Right lobe of liver (tissue), 6 donors: ENCODE measurements at regions not wholly inside any gene's neighbourhood (a gene's known extent, or its start where the extent isn't known, plus 50 kb on each side); places are given as distances from the start of the nearest gene placed in this dataset.

Source experiments
- ATAC-seq, 4 donors: fragments of 200-7000 bp; cut with Tn5 transposase; one replicate each; pipeline ENCODE4 v1.9.1; 2020; ENCODE audit warnings: mild to moderate bottlenecking in 4 of 4, moderate library complexity in 4 of 4
- DNase-seq, 3 donors: peaks; one replicate each; pipeline ENCODE4 v3.0.0-alpha.2; 2020
- H3K27ac ChIP-seq, 3 donors: fragments of 200-600 bp; one replicate each; pipeline ENCODE4 v1.8.0; 2022
- H3K27me3 ChIP-seq, 2 donors: fragments of 200-600 bp; one replicate each; pipeline ENCODE4 v1.8.0; 2022
- H3K36me3 ChIP-seq, 4 donors: fragments of 200-600 bp; sonication (generic) in 1 of 4; one replicate each; pipeline versions ENCODE4 v1.5.1 to v1.8.0; 2017 to 2022; ENCODE audit warnings: control low read depth in 1 of 4
- H3K4me1 ChIP-seq, 4 donors: fragments of 200-600 bp; sonication (generic) in 1 of 4; one replicate each; pipeline versions ENCODE4 v1.5.1 to v1.8.0; 2017 to 2022; ENCODE audit warnings: control low read depth in 1 of 4
- H3K4me3 ChIP-seq, 3 donors: fragments of 200-600 bp; one replicate each; pipeline ENCODE4 v1.8.0; 2022
- H3K9me3 ChIP-seq, 4 donors: fragments of 200-600 bp; sonication (generic) in 1 of 4; one replicate each; pipeline versions ENCODE4 v1.5.1 to v1.8.0; 2017 to 2022; ENCODE audit warnings: control low read depth in 1 of 4
- POLR2A ChIP-seq: fragments of 450-650 bp; IDR thresholded peaks from one replicate; pipeline ENCODE4 v1.6.1; 2017; ENCODE audit warnings: antibody characterized with exemption, mild to moderate bottlenecking
- WGBS: methylation state at CpG from one replicate; pipeline ENCODE4 v1.1.6; 2018; ENCODE audit warnings: low coverage, low lambda C conversion rate; ENCODE audit not compliant: insufficient coverage; ENCODE audit errors: missing lambda C conversion rate; 5-methylcytosine and 5-hydroxymethylcytosine counted together
- intact Hi-C, 2 donors: fragments of 100-400 bp; cut with DNase I; formaldehyde crosslinking; loops; one replicate each; pipeline versions ENCODE4 v1.11.2 to v1.14.1; 2022
- TF ChIP-seq, protein P1 (sequence below), 4 donors: fragments of 200-600 bp in 3 of 4; fragments of 450-650 bp in 1 of 4; IDR thresholded peaks; one replicate each; pipeline versions ENCODE4 v1.5.1 to v1.8.0; 2016 to 2022; ENCODE audit warnings: antibody characterized with exemption in 4 of 4, mild to moderate bottlenecking in 2 of 4
- donor health status: DM: no; HTN: yes; CAD: no.
- donor health status: DM: no; HTN: no; CAD: no.
- donor health status: DM: no; HTN: no; CAD: no.
- donor health status: DM: no; HTN: yes; CAD: no.
- donor health status: DM: no; HTN: yes; CAD: no.

DNA sequence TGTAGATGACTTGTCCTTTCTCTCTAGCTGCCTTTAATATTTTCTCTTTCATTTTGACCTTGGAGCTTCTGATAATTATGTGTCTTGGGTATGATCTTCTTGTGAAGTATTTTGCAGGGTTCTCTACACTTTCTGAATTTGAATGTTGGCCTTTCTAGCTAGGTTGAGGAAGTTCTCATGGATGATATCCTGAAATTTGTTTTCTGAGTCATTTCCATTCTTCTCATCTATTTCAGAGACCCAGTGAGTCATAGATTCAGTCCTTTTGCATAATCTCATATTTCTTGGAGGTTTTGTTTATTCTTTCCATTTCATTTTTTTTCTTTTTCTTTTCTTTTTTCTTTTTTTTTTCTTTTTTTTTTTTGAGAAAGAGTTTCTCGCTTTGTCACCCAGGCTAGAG, 585.7 kb upstream of the PABPC4L start:
- Histone ChIP-seq H3K4me1 (no peaks in the 10 kb centered on the region), H3K4me3 (no peak overlapping the region), H3K9me3 (no peaks in the 10 kb centered on the region), H3K27ac (no peak overlapping the region), H3K36me3 (no peaks in the 10 kb centered on the region), H3K27me3 (no peaks in the 10 kb centered on the region)
- ATAC-seq (no peak), DNase-seq (no peak)
- TF ChIP-seq, protein P1, sequence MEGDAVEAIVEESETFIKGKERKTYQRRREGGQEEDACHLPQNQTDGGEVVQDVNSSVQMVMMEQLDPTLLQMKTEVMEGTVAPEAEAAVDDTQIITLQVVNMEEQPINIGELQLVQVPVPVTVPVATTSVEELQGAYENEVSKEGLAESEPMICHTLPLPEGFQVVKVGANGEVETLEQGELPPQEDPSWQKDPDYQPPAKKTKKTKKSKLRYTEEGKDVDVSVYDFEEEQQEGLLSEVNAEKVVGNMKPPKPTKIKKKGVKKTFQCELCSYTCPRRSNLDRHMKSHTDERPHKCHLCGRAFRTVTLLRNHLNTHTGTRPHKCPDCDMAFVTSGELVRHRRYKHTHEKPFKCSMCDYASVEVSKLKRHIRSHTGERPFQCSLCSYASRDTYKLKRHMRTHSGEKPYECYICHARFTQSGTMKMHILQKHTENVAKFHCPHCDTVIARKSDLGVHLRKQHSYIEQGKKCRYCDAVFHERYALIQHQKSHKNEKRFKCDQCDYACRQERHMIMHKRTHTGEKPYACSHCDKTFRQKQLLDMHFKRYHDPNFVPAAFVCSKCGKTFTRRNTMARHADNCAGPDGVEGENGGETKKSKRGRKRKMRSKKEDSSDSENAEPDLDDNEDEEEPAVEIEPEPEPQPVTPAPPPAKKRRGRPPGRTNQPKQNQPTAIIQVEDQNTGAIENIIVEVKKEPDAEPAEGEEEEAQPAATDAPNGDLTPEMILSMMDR (IDR thresholded peaks at IDR 0.05), result no peak
- no peak for TF ChIP-seq POLR2A
- 60% methylated on average over 1 of the region's 1 CpG for WGBS
- intact Hi-C loops, result no loop called here

DNA sequence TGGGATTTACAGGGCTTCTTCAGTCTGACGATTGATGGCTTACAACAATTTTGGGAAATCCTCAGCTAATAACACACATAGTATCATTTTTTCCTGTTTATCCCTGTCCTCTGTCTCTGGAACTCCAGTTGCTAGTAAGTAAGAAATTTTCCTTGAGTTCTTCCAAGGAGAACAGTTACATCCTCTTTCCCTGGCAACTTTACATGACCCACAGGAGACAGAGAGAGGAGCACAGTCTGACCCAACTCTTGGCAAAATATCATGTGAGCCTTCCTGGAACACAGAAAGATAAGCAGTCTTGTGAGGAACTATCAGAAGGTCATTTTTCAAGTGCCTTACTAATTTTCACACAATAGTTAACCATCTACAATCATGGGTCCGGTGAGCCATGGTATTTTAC, 578.7 kb upstream of the PABPC4L start:
- no peaks in the 10 kb centered on the region for H3K27me3 ChIP-seq
- no peaks in the 10 kb centered on the region for H3K36me3 ChIP-seq
- TF ChIP-seq, protein P1 (IDR thresholded peaks at IDR 0.05), result no peak
- WGBS, result 51% methylated on average over 2 of the region's 2 CpGs
- ATAC-seq (peak; percentile 25 to 67 (median 50)), DNase-seq (no peak)
- no peak overlapping the region for H3K27ac ChIP-seq
- intact Hi-C loops, result no loop called here
- no peaks in the 10 kb centered on the region for H3K4me1 ChIP-seq
- H3K4me3 ChIP-seq, result no peak overlapping the region
- H3K9me3 ChIP-seq, result no peaks in the 10 kb centered on the region

DNA sequence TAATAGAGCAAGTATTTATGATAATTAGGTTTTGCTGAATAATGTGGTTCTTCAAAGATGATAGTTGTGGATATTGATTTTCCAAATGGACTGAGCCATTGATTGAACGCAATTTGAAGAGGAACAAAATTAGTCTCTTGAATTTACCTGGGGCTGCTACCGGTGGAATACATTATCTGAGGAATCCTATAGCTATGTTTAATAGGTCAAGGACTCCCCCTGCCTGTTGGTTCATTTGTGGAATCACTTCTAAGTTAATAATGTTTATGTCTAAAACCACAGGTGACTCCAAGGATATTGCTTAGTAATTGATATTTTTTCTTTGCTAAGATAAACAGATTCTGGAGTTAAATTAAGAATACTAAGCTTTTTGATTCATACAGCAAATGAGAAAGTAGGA, 576.0 kb upstream of the PABPC4L start:
- WGBS, result 28% methylated on average over 2 of the region's 2 CpGs
- intact Hi-C loops, result no loop called here
- H3K27ac ChIP-seq, result no peak overlapping the region
- ATAC-seq (no peak), DNase-seq (no peak)
- TF ChIP-seq POLR2A, result no peak
- TF ChIP-seq, protein P1 (IDR thresholded peaks at IDR 0.05), result no peak
- H3K4me1 ChIP-seq, result no peaks in the 10 kb centered on the region
- no peaks in the 10 kb centered on the region for H3K9me3 ChIP-seq
- H3K27me3 ChIP-seq, result no peaks in the 10 kb centered on the region
- H3K36me3 ChIP-seq, result no peaks in the 10 kb centered on the region
- H3K4me3 ChIP-seq, result no peak overlapping the region

DNA sequence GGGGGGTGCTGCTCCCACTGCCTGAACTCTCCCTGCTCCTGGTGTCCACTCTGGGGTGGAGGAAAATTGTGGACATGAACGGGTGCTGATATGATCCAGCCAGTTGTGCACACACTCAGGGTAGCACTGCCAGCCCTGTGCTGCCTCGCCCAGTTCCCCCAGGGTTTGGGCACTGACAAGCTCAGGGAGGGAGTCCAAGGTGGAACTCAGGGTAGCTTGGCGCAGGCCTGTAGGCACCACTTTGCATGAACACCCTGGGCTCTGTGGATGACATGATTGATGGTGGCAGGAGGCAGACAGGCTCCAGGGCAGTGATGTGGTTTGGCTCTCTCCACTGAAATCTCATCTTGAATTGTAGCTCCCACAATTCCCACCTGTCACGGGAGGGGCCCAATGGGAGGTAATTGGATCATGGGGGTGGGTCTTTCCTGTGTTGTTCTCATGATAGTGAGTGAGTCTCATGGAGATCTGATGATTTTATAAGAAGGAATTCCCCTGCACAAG, 572.0 kb upstream of the PABPC4L start:
- Histone ChIP-seq H3K4me1 (no peaks in the 10 kb centered on the region), H3K27me3 (no peaks in the 10 kb centered on the region), H3K27ac (no peak overlapping the region), H3K4me3 (no peak overlapping the region), H3K9me3 (no peaks in the 10 kb centered on the region), H3K36me3 (no peaks in the 10 kb centered on the region)
- ATAC-seq (peak in 1 of 4 donors; percentile 12), DNase-seq (no peak)
- WGBS, result 62% methylated on average over 2 of the region's 4 CpGs
- intact Hi-C loops, result no loop called here
- TF ChIP-seq, protein P1 (IDR thresholded peaks at IDR 0.05), result no peak
- TF ChIP-seq POLR2A, result no peak

DNA sequence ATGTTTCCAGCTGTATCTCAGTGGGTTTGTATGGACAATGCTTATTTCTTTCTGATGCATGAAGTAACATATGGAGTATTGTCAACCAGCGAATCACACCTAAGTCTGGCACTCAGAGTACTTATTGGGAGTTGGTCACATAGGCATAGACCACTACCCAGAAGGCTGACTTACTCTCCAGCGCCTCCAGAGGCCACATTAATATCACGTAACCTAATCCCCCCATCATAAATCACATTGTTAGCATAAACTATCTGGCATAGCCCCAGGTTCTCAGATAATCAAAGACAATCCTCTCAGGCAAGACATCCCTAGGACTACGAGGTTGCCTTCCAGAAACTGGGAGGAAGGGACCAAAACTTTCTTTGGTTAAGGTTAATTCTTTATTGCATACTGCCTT, 560.5 kb upstream of the PABPC4L start:
- TF ChIP-seq POLR2A, result no peak
- TF ChIP-seq, protein P1 (IDR thresholded peaks at IDR 0.05), result no peak
- intact Hi-C loops, result no loop called here
- Histone ChIP-seq H3K4me3 (no peak overlapping the region), H3K27me3 (no peaks in the 10 kb centered on the region), H3K4me1 (no peaks in the 10 kb centered on the region), H3K27ac (no peak overlapping the region), H3K36me3 (no peaks in the 10 kb centered on the region), H3K9me3 (no peaks in the 10 kb centered on the region)
- 34% methylated on average over 4 of the region's 4 CpGs for WGBS
- DNase-seq (no peak), ATAC-seq (no peak)
